Gastroesophageal sphincter (tissue), 3 donors: ENCODE measurements at regions not wholly inside any gene's neighbourhood (a gene's known extent, or its start where the extent isn't known, plus 50 kb on each side); places are given as distances from the start of the nearest gene placed in this dataset.
"Not testable (repeated sequence)": the region's sequence is repeated elsewhere in the genome, so short reads cannot be mapped to it uniquely, and the experiment has no call there.

Source experiments
- CTCF ChIP-seq, 4 experiments: fragments of 200-600 bp in 2 of 4; fragments of 450-650 bp in 2 of 4; sonication (generic) in 1 of 4; IDR thresholded peaks; one replicate each; pipeline ENCODE4 v1.5.1; 2017 to 2019; ENCODE audit warnings: antibody characterized with exemption in 4 of 4, mild to moderate bottlenecking in 2 of 4, moderate library complexity in 2 of 4
- POLR2AphosphoS5 ChIP-seq: sonication (generic); formaldehyde crosslinking; IDR thresholded peaks from one replicate; pipeline ENCODE4 v1.6.1; 2017; ENCODE audit warnings: antibody characterized with exemption

GRCh38 chr2:8250290-8250689, 431.6 kb upstream of the ID2 start:
- not testable (repeated sequence) for TF ChIP-seq CTCF (IDR thresholded peaks at IDR 0.05); POLR2AphosphoS5
